HG02938 (cell line): ENCODE measurements at regions not wholly inside any gene's neighbourhood (a gene's known extent, or its start where the extent isn't known, plus 50 kb on each side); places are given as distances from the start of the nearest gene placed in this dataset.

Experiments used
- ATAC-seq: cut with Tn5 transposase; IDR thresholded peaks from one replicate; pipeline ENCODE4 v1.9.1; 2021; ENCODE audit warnings: mild to moderate bottlenecking, moderate library complexity; ENCODE audit not compliant: unreplicated experiment

- ATAC-seq, result no peak
Measured at GRCh38 chr5:164332349-164333196, 827.2 kb downstream of the MAT2B start.

GRCh38 chr5:164335837-164336236, 830.4 kb downstream of the MAT2B start:
- ATAC-seq, result no peak

GRCh38 chr5:164336276-164336675, 830.9 kb downstream of the MAT2B start:
- no peak for ATAC-seq

DNA sequence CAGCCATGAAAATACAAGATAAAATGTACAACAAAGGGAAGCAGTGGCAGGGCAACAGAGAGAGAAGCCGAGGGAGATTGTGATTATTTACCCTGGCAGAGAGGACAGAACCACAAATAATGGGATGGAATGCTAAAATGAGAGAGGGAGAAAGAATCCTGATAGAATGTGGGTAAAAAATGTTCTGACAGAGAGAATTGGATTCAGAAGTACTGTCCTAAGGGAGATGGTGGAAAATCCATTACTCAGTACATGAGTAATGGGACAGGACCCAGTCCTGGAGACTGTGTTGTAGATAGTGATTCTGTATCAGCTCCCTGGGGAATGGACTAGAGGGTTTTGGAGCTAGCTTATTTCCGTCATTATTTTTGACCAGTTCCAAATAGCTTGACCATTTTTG, 831.5 kb downstream of the MAT2B start:
- no peak for ATAC-seq

DNA sequence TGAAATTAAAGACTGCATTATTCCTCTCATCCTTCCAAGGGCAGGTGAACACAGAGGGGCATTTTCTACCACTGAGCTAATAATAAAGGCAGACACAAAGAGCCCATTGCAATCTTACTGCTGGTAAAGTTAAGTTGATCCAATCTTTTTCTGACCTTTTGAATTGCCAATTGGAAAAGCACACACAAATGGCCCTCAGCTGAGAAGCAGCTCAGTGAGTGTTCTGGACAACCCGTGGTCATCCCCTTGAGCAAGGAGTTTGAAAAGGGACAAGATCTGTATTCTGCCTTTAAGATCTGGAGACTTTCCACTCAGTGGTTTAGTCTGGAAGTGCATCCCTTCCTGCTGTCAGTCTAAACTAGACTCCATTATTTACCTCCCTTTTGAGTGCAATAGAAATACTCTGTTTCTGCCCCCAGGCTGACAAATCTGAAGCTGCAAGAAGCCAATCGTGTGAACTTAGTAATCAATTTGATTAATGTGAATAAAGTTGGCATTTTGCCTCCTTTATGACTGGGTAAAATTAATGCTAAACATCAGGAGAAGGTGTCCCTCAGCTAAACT, 835.7 kb downstream of the MAT2B start:
- no peak for ATAC-seq

GRCh38 chr5:164345173-164345849, 839.9 kb downstream of the MAT2B start:
- no peak for ATAC-seq

DNA sequence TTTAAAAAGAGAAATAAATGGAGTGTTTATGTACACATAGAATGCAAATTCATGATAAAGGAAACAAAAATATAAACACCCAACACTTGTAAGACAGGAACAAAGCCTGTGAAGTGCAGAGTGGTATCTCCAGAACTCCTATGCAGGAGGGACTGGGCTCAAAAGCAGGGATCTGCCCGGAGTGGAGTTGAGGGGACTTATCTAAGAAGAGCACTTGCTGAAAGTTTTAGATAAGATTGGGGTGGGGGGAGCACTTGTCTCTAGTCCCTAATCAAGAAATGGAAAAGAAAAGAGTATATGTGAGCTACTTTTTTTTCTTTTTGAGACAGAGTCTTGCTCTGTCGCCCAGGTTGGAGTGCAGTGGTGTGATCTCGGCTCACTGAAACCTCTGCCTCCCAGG, 840.4 kb downstream of the MAT2B start:
- ATAC-seq, result no peak

DNA sequence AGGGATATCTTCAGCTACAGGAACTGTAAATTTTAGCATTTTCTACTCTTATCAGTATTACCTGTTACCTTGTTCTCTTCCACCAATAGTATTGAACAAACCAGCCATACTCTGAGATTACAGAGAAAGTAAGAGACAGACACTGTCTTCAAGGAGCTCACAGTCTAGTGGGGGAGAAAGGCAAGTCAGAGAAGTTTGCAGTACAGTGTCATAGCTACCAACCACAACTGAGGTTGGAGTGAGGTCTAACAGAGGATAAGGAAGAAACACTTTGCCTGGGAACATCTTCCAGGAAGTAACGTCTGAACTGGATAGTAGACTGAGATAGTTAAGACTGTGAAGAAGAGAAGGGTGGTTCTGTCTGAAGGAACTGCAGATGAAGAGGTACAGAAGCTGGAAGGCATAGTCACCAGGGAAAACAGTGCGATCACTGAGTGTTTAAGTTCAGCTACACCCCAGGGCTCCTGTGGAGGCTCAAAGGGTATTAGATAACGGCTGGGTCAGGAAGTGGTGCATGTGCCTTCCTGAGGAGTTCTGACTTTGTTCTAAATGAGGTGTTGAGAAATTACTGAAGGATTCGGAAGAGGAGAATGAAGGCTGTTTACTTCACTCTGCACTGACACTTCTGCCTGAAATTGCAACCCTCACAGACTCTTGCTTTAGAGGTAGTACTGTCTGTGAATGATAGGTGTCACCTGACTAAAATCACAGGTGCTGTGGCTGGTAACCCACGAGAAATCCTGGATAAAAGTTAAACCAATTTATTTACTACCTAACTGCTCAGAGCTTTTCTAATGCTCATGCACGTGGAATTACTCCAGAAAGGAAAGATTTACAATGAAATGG, 841.6 kb downstream of the MAT2B start:
- ATAC-seq, result no peak

GRCh38 chr5:164350236-164350635, 844.8 kb downstream of the MAT2B start:
- no peak for ATAC-seq

GRCh38 chr5:164351245-164351834, 845.9 kb downstream of the MAT2B start:
- no peak for ATAC-seq

GRCh38 chr5:164352695-164353094, 847.3 kb downstream of the MAT2B start:
- no peak for ATAC-seq

DNA sequence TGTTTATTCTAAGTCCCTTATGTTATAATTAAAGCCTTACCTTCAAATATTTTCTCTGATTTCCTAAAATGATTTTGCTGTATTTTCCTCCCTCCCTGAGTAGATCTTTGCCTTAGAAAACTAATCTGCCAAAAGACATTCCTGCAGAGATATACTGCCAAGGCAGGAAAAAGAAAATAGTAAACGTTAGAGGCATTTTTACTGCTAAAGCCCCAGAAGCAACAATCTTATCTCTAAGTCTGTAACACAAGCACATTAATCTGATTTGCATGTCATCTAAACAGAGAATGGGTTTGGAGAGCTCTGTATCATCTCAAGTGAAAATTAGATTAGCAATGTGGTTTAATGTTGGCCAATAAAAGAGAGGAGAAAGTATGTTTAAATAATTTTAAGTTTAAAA, 847.7 kb downstream of the MAT2B start:
- no peak for ATAC-seq

GRCh38 chr5:164354139-164354751, 848.8 kb downstream of the MAT2B start:
- ATAC-seq, result no peak

GRCh38 chr5:164355267-164355830, 849.9 kb downstream of the MAT2B start:
- no peak for ATAC-seq

GRCh38 chr5:164356790-164357189, 851.4 kb downstream of the MAT2B start:
- no peak for ATAC-seq

DNA sequence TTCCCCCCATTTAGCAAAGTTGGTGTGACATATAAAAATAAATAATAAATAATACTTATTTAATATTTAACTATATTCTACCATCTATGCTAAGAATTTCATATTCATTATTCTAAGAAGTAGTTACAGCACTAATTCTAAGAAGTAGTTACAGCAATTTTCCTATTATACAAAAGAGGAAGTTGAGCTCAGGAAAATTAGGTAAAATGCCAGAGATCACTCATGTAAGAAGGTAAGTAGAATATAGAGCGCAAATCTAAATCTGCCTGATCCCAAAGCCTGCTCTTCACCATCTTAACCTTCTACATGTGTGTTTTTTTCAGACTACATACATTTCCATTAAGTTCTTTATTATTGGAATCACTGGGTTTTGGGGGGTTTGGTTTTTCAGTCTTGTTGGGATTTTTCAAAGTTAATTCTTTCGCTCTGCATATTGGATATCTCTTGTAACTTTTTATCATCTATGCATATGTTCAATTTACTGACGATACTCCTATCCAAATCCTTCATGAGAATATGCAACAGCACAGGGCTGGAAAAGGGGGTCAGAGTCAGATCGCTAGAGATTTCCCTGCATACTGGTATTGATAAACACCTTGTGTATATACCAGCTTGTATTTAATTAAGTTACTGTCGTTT, 852.1 kb downstream of the MAT2B start:
- ATAC-seq, result no peak

GRCh38 chr5:164358531-164359259, 853.3 kb downstream of the MAT2B start:
- ATAC-seq, result peak; percentile 66

DNA sequence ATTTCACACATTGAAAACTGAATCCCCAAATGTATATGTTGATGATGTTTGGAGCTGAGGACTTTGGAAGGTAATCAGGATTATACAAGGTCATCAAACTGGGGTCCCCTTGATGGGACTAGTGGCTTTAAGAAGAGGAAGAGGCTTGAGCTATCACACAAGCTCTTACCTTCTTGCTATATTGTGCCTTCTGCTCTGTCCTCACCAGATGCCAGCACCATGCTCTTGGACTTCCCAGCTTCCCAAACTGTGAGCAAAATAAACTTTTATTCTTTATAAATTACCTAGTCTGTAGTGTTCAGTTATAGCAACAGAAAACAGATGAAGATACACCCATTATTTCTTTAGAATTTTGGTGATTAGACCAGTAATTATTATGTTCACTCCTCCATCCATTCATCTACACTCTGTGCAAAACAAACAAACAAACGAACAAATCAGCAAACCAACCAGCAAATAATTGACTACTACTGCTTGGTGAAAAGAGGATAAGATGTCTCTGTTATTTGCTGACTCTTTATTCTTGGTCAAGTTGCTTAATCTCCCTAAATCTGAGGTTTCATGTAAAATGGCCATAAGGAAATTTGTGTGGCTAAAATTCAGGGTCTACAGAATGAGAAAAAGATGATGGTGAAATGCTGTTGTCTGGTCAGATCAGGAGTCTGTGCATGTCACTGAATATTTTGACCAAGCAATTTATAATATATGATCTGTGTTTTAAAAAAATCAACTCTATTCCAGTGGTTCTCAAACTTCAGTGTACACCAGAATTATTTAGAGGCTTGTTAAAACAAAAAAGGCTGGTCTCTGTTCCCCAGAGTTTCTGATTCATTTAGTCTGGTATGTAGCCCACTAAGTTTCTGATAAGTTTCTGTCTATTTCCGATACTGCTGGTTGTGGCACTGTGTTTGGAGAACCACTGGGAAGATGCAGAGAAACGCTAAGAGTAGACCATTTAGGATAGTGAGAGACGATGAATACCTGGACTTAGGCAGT, 854.1 kb downstream of the MAT2B start:
- ATAC-seq, result peak; percentile 20
